ENCODE measurements at regions not wholly inside any gene's neighbourhood (a gene's known extent, or its start where the extent isn't known, plus 50 kb on each side); places are given as distances from the start of the nearest gene placed in this dataset.
A peak's percentile ranks its signal among the peaks of the same experiment; 100 is the strongest.

- no peak for DNase-seq (ENCODE audit: low read depth)
Observed at GRCh38 chrX:76228499-76228898, 55.6 kb downstream of the PBDC1 start.

- no peak for DNase-seq (ENCODE audit: low read depth)
Observed at GRCh38 chrX:76248901-76249300, 76.0 kb downstream of the PBDC1 start.

DNA sequence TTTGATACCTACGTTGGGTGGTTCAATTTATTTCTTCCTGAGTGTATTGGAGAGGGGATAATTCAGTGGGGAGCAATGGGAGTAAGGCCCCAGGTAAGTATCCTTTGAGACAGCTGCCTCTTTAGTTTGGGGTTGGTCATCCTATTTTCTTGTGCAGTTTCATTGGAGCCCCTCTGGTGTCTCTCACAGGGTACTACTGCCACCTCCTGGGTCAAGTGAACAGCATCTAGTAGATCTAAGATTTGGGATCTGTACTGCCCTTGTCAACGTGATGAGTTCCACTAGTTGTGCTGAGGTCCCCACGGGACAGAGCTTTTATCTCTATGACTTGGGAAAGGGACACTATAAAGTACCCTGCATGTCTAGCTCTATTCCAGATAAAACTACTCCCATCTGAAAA, 80.6 kb downstream of the PBDC1 start:
- DNase-seq (ENCODE audit: low read depth): peak; percentile 47

DNA sequence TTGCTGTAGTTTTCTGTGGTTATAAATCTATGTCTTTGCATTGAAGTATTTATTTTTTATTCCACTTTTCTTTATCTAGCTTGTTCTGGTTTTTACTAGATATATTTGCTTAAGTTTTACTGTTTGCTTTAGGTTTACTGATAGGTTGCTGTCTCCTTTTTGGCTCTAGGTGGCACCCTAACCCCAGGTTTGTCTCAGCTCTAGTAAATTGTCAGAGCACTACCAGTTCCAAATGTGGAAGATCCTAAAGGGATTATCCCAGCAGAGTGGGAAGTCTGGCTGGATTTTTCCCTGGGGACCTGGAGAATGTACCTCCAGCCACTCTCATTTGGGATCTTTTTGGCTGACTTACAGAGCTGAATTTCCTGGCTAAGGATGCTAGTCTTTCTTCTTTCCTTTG, 106.1 kb downstream of the PBDC1 start:
- DNase-seq (ENCODE audit: low read depth): peak; percentile 26

Measured in amniotic epithelial cell (primary cell).